Suprapubic skin (tissue), 4 donors: ENCODE measurements at regions not wholly inside any gene's neighbourhood (a gene's known extent, or its start where the extent isn't known, plus 50 kb on each side); places are given as distances from the start of the nearest gene placed in this dataset.

Experiments used
- DNase-seq, 2 donors: peaks; one replicate each; pipeline ENCODE4 v3.0.0-alpha.2; 2019; ENCODE audit warnings: low spot score in 2 of 2
- H3K27ac ChIP-seq: fragments of 200-600 bp; sonication (generic); one replicate; pipeline ENCODE4 v1.5.1; 2019
- H3K27me3 ChIP-seq: fragments of 200-600 bp; sonication (generic); one replicate; pipeline ENCODE4 v1.5.1; 2019
- H3K36me3 ChIP-seq: fragments of 200-600 bp; sonication (generic); one replicate; pipeline ENCODE4 v1.5.1; 2019
- H3K4me1 ChIP-seq: fragments of 200-600 bp; sonication (generic); one replicate; pipeline ENCODE4 v1.5.1; 2019
- H3K4me3 ChIP-seq: fragments of 200-600 bp; sonication (generic); one replicate; pipeline ENCODE4 v1.5.1; 2019; ENCODE audit warnings: mild to moderate bottlenecking
- H3K9me3 ChIP-seq: fragments of 200-600 bp; sonication (generic); one replicate; pipeline ENCODE4 v1.5.1; 2019
- CTCF ChIP-seq, 2 donors: fragments of 200-600 bp in 1 of 2; fragments of 450-650 bp in 1 of 2; sonication (generic) in 1 of 2; IDR thresholded peaks; one replicate each; pipeline ENCODE4 v1.5.1; 2016 to 2019; ENCODE audit warnings: antibody characterized with exemption in 2 of 2, mild to moderate bottlenecking in 1 of 2, moderate library complexity in 1 of 2
- EP300 ChIP-seq: sonication (generic); formaldehyde crosslinking; IDR thresholded peaks from one replicate; pipeline ENCODE4 v1.6.1; 2017; ENCODE audit warnings: antibody characterized with exemption
- POLR2A ChIP-seq, 2 donors: fragments of 450-650 bp; IDR thresholded peaks; one replicate each; pipeline ENCODE4 v1.6.1; 2017; ENCODE audit warnings: antibody characterized with exemption in 2 of 2, mild to moderate bottlenecking in 2 of 2, moderate library complexity in 2 of 2
- POLR2AphosphoS5 ChIP-seq, 3 donors: sonication (generic); formaldehyde crosslinking; IDR thresholded peaks; one replicate each; pipeline ENCODE4 v1.6.1; 2017; ENCODE audit warnings: antibody characterized with exemption in 3 of 3
- WGBS: methylation state at CpG from one replicate; pipeline ENCODE4 v1.1.5; 2018; 5-methylcytosine and 5-hydroxymethylcytosine counted together

- no peak for DNase-seq
- H3K27me3 ChIP-seq, result no peaks in the 10 kb centered on the region
- H3K4me3 ChIP-seq, result no peak overlapping the region
- H3K27ac ChIP-seq, result no peak overlapping the region
- H3K4me1 ChIP-seq, result no peaks in the 10 kb centered on the region
- no peaks in the 10 kb centered on the region for H3K9me3 ChIP-seq
- H3K36me3 ChIP-seq, result no peaks in the 10 kb centered on the region
- TF ChIP-seq POLR2A (IDR thresholded peaks at IDR 0.05), result no peak
- no peak for TF ChIP-seq CTCF (IDR thresholded peaks at IDR 0.05)
- TF ChIP-seq POLR2AphosphoS5 (IDR thresholded peaks at IDR 0.05), result no peak
Measured at GRCh38 chr5:105034401-105034763, 1471.8 kb upstream of the NUDT12 start.

- 80% methylated on average over 6 of the region's 6 CpGs for WGBS
- Histone ChIP-seq H3K4me1 (no peaks in the 10 kb centered on the region), H3K4me3 (no peak overlapping the region), H3K27me3 (no peaks in the 10 kb centered on the region), H3K36me3 (no peaks in the 10 kb centered on the region), H3K9me3 (no peaks in the 10 kb centered on the region), H3K27ac (no peak overlapping the region)
- no peak for TF ChIP-seq CTCF (IDR thresholded peaks at IDR 0.05)
- no peak for TF ChIP-seq POLR2AphosphoS5 (IDR thresholded peaks at IDR 0.05)
- no peak for TF ChIP-seq POLR2A (IDR thresholded peaks at IDR 0.05)
- no peak for TF ChIP-seq EP300
- DNase-seq, result no peak
Measured at GRCh38 chr5:105033637-105034400, 1471.2 kb upstream of the NUDT12 start.

GRCh38 chr5:105032917-105033316 is 1470.3 kb upstream of the NUDT12 start:
- no peak overlapping the region for H3K27ac ChIP-seq
- TF ChIP-seq EP300, result no peak
- H3K9me3 ChIP-seq, result no peaks in the 10 kb centered on the region
- H3K27me3 ChIP-seq, result no peaks in the 10 kb centered on the region
- no peaks in the 10 kb centered on the region for H3K36me3 ChIP-seq
- 31% methylated on average over 4 of the region's 4 CpGs for WGBS
- no peaks in the 10 kb centered on the region for H3K4me1 ChIP-seq
- DNase-seq, result no peak
- no peak overlapping the region for H3K4me3 ChIP-seq

GRCh38 chr5:105030153-105030552 is 1467.6 kb upstream of the NUDT12 start:
- H3K9me3 ChIP-seq, result no peaks in the 10 kb centered on the region
- H3K27ac ChIP-seq, result no peak overlapping the region
- TF ChIP-seq CTCF (IDR thresholded peaks at IDR 0.05) (no peak), POLR2AphosphoS5 (IDR thresholded peaks at IDR 0.05) (no peak), EP300 (no peak), POLR2A (IDR thresholded peaks at IDR 0.05) (no peak)
- no peak for DNase-seq
- no peak overlapping the region for H3K4me3 ChIP-seq
- no peaks in the 10 kb centered on the region for H3K36me3 ChIP-seq
- 75% methylated on average over 2 of the region's 2 CpGs for WGBS
- no peaks in the 10 kb centered on the region for H3K4me1 ChIP-seq
- no peaks in the 10 kb centered on the region for H3K27me3 ChIP-seq

- Histone ChIP-seq H3K27me3 (no peaks in the 10 kb centered on the region), H3K4me1 (no peaks in the 10 kb centered on the region), H3K27ac (no peak overlapping the region), H3K36me3 (no peaks in the 10 kb centered on the region), H3K4me3 (no peak overlapping the region), H3K9me3 (no peaks in the 10 kb centered on the region)
- 97% methylated on average over 3 of the region's 3 CpGs for WGBS
- DNase-seq, result no peak
- TF ChIP-seq POLR2A (IDR thresholded peaks at IDR 0.05) (no peak), CTCF (IDR thresholded peaks at IDR 0.05) (no peak), EP300 (no peak), POLR2AphosphoS5 (IDR thresholded peaks at IDR 0.05) (no peak)
Measured at GRCh38 chr5:105015098-105015497, 1452.5 kb upstream of the NUDT12 start.

- DNase-seq, result no peak
- H3K4me3 ChIP-seq, result no peak overlapping the region
- WGBS, result 57% methylated on average over 1 of the region's 1 CpG
- TF ChIP-seq POLR2AphosphoS5 (IDR thresholded peaks at IDR 0.05) (no peak), EP300 (no peak), POLR2A (IDR thresholded peaks at IDR 0.05) (no peak), CTCF (IDR thresholded peaks at IDR 0.05) (no peak)
- H3K27ac ChIP-seq, result no peak overlapping the region
- no peaks in the 10 kb centered on the region for H3K4me1 ChIP-seq
- no peaks in the 10 kb centered on the region for H3K27me3 ChIP-seq
- H3K9me3 ChIP-seq, result peaks cover 6% of the 10 kb centered on the region
- H3K36me3 ChIP-seq, result no peaks in the 10 kb centered on the region
Measured at GRCh38 chr5:104998572-104998971, 1436.0 kb upstream of the NUDT12 start.
